ENCODE measurements at regions not wholly inside any gene's neighbourhood (a gene's known extent, or its start where the extent isn't known, plus 50 kb on each side); places are given as distances from the start of the nearest gene placed in this dataset.

DNA sequence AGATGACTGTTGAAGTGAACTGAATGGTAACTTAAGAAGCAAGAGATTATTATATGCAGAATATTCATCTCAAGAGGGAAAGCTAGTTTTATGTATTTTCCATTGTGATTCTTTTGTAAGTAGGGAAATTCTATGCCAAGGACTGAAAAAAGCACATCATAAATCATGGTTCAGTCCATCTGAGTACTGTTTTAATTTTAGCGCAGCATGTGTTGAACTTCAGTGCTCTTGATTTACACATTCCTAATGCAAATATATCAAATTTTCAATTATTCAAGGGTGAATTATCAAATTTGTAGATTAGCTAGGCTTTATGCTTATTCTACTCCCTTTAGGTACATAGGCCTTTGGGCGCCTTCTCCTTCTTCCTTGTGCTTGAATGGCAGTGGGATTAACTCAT is 50.3 kb upstream of the TCF12 start:
- no peak for DNase-seq (ENCODE audit: low spot score)

GRCh38 chr15:56866803-56867202 is 51.6 kb upstream of the TCF12 start:
- TF ChIP-seq CTCF (IDR thresholded peaks at IDR 0.05; ENCODE audit: extremely low read depth, missing control alignments), result no peak
- DNase-seq (ENCODE audit: low spot score), result no peak

More for the DNA sequence above, 50.3 kb upstream of the TCF12 start:
- TF ChIP-seq CTCF (IDR thresholded peaks at IDR 0.05; ENCODE audit: extremely low read depth, missing control alignments), result no peak

GRCh38 chr15:56857828-56858227 is 60.6 kb upstream of the TCF12 start:
- no peak for DNase-seq (ENCODE audit: low spot score)

DNA sequence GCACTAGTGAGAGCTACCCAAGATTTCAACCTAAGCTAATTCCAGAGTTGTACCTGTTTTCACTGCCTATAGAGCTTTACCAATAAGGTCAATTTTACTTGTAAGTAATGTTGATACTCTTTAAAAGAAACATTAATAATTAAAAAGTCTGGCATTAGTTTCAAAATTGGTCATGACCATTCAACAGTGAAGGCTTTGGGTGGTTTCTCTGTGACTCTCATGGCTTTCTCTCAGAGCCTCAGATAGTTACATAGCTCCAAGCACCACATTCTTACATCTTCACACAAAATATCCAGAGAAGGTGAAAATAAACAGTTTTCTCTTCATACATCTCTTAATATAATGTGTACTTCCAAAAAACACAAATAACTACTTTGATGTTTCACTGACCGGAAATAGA is 61.5 kb upstream of the TCF12 start:
- no peak for TF ChIP-seq CTCF (IDR thresholded peaks at IDR 0.05; ENCODE audit: extremely low read depth, missing control alignments)
- DNase-seq (ENCODE audit: low spot score), result no peak

More at GRCh38 chr15:56857828-56858227, 60.6 kb upstream of the TCF12 start:
- no peak for TF ChIP-seq CTCF (IDR thresholded peaks at IDR 0.05; ENCODE audit: extremely low read depth, missing control alignments)

DNA sequence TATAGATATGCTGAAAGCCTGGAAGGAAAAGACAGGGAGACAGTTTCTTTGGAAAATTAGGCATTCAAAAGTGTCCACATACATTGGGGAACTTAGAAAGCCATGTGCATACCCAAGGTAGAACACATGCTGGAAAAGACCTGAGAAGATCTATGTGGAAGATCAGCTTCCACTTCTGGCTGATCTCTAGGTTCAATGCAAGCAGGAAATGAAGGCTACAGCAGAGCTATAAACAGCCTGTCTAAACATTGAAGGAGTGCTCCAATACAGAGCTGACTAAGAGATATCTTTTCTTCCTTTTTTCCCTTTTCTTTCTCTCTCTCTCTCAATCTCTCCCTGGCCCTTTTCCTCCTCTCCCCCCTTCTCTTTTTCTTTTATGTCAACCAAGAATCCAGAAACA is 73.6 kb upstream of the TCF12 start:
- no peak for DNase-seq (ENCODE audit: low spot score)
- TF ChIP-seq CTCF (IDR thresholded peaks at IDR 0.05; ENCODE audit: extremely low read depth, missing control alignments), result no peak

GRCh38 chr15:56844471-56844870 is 74.0 kb upstream of the TCF12 start:
- no peak for DNase-seq (ENCODE audit: low spot score)
- TF ChIP-seq CTCF (IDR thresholded peaks at IDR 0.05; ENCODE audit: extremely low read depth, missing control alignments), result no peak

DNA sequence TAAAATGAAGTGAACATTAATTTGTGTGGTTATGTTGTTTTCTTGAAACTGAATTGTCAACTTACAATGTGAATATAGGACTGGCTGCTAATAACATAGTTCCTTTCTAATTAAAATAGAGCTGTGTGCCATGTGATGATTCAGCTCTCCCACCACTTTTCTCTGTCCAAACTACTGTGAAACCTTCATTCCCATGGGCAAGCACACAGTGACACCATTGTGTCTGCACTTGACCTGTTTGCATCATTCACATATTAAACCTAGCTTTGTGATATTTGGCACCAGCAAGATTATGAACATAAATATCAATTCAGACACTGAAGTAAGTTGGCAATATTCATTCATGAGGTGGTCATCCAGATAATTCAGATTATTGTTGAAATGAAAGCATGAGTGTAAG is 78.8 kb upstream of the TCF12 start:
- TF ChIP-seq CTCF (IDR thresholded peaks at IDR 0.05; ENCODE audit: extremely low read depth, missing control alignments), result no peak
- no peak for DNase-seq (ENCODE audit: low spot score)
